SK-N-SH (cell line): ENCODE measurements at regions not wholly inside any gene's neighbourhood (a gene's known extent, or its start where the extent isn't known, plus 50 kb on each side); places are given as distances from the start of the nearest gene placed in this dataset.

Experiments
- CTCF ChIA-PET: fragments of 300-600, 350-600 bp; formaldehyde crosslinking; extraction: SDS; loops from one replicate; lab custom pipeline; 2021; lab: Yijun Ruan, JAX
- POLR2A ChIA-PET: fragments of 350-600 bp; sonication (Branson Sonifier 250); formaldehyde crosslinking; extraction: SDS; loops from one replicate; lab custom pipeline; 2020; ENCODE audit warnings: antibody characterized with exemption, inconsistent platforms; lab: Yijun Ruan, JAX
- DNase-seq: peaks from one replicate; pipeline ENCODE4 v3.0.0; 2012
- H2AFZ ChIP-seq: fragments of 200-600 bp; sonication (generic); 2 replicates; pipeline ENCODE4 v1.8.1; 2016; ENCODE audit warnings: antibody characterized with exemption, mild to moderate bottlenecking, low read depth
- H3F3A ChIP-seq: fragments of 200-600 bp; sonication (generic); replicated peaks from 2 replicates; pipeline ENCODE3; 2016; ENCODE audit warnings: antibody characterized with exemption, mild to moderate bottlenecking; ENCODE audit not compliant: insufficient read depth
- H3K27ac ChIP-seq, 2 experiments: fragments of 200-500 bp in 1 of 2; fragments of 200-600 bp in 1 of 2; sonication (Bioruptor generic) in 1 of 2; sonication (generic), shearing (Covaris generic) in 1 of 2; 2 replicates each; pipeline versions ENCODE4 v1.5.1 to v1.6.1; 2014 to 2016; ENCODE audit warnings: low read depth in 2 of 2, inconsistent platforms in 1 of 2, low read length in 1 of 2, mild to moderate bottlenecking in 1 of 2, mixed read lengths in 1 of 2
- H3K27me3 ChIP-seq: fragments of 200-600 bp; sonication (generic), shearing (Covaris generic); 2 replicates; pipeline ENCODE4 v1.6.1; 2016; ENCODE audit warnings: mixed run types; ENCODE audit not compliant: insufficient read depth
- H3K36me3 ChIP-seq, 2 experiments: fragments of 200-500 bp in 1 of 2; fragments of 200-600 bp in 1 of 2; sonication (Bioruptor generic) in 1 of 2; sonication (generic) in 1 of 2; replicated peaks in 1 of 2; 2 replicates each; pipeline versions ENCODE3 to v1.5.1; 2014 to 2016; ENCODE audit warnings: low read length in 1 of 2, mild to moderate bottlenecking in 1 of 2; ENCODE audit not compliant: insufficient read depth in 2 of 2, control insufficient read depth in 1 of 2
- H3K4me1 ChIP-seq, 2 experiments: fragments of 200-500 bp in 1 of 2; fragments of 200-600 bp in 1 of 2; sonication (Bioruptor generic) in 1 of 2; sonication (generic), shearing (Covaris generic) in 1 of 2; 2 replicates each; pipeline versions ENCODE4 v1.5.1 to v1.6.1; 2014 to 2016; ENCODE audit warnings: low read depth in 1 of 2, low read length in 1 of 2, mixed run types in 1 of 2; ENCODE audit not compliant: insufficient read depth in 2 of 2, control insufficient read depth in 1 of 2
- H3K4me2 ChIP-seq: fragments of 200-600 bp; sonication (generic), shearing (Covaris generic); 2 replicates; pipeline ENCODE4 v1.6.1; 2017; ENCODE audit warnings: mixed run types
- H3K4me3 ChIP-seq, 2 experiments: fragments of 200-500 bp in 1 of 2; fragments of 200-600 bp in 1 of 2; sonication (Bioruptor generic) in 1 of 2; sonication (generic), shearing (Covaris generic) in 1 of 2; 2 replicates each; pipeline versions ENCODE4 v1.5.1 to v1.8.1; 2014 to 2016; ENCODE audit warnings: low read depth in 2 of 2, inconsistent platforms in 1 of 2, low read length in 1 of 2, mild to moderate bottlenecking in 1 of 2, mixed read lengths in 1 of 2, moderate library complexity in 1 of 2
- H3K79me2 ChIP-seq: fragments of 200-600 bp; sonication (generic); 2 replicates; pipeline ENCODE4 v1.8.1; 2017; ENCODE audit warnings: mild to moderate bottlenecking; ENCODE audit not compliant: insufficient read depth
- H3K9ac ChIP-seq: fragments of 200-600 bp; sonication (generic); 2 replicates; pipeline ENCODE4 v1.6.1; 2017; ENCODE audit warnings: mixed run types
- H3K9me2 ChIP-seq: fragments of 200-600 bp; sonication (generic); 2 replicates; pipeline ENCODE4 v1.6.1; 2017; ENCODE audit warnings: mixed run types
- H3K9me3 ChIP-seq: fragments of 200-600 bp; sonication (generic); 2 replicates; pipeline ENCODE4 v1.6.1; 2017; ENCODE audit warnings: mixed run types, mild to moderate bottlenecking, moderate library complexity
- H4K20me1 ChIP-seq: fragments of 200-600 bp; sonication (generic); 2 replicates; pipeline ENCODE4 v1.6.1; 2017; ENCODE audit warnings: mild to moderate bottlenecking, mixed run types; ENCODE audit not compliant: insufficient read depth
- CHD2 ChIP-seq: fragments of 150-350 bp; IDR thresholded peaks from 2 replicates; pipeline ENCODE4 v1.6.1; 2018; ENCODE audit warnings: low read length; ENCODE audit not compliant: partially characterized antibody
- EP300 ChIP-seq, 2 experiments: IDR thresholded peaks; 2 replicates each; pipeline versions ENCODE4 v1.4.0 to v1.6.1; 2012; ENCODE audit warnings: borderline replicate concordance in 1 of 2, low read depth in 1 of 2, low read length in 1 of 2
- FOXJ3 ChIP-seq: sonication (generic); formaldehyde crosslinking; IDR thresholded peaks from 2 replicates; pipeline ENCODE4 v1.5.1; 2020; ENCODE audit warnings: mild to moderate bottlenecking, missing genetic modification reagents
- JUND ChIP-seq: IDR thresholded peaks from 2 replicates; pipeline ENCODE4 v1.4.0; 2012
- MAX ChIP-seq: IDR thresholded peaks from 2 replicates; pipeline ENCODE4 v1.4.0; 2012; ENCODE audit warnings: low read depth
- MEF2A ChIP-seq: IDR thresholded peaks from 2 replicates; pipeline ENCODE4 v1.4.0; 2012; ENCODE audit warnings: low read depth, borderline replicate concordance
- NFIC ChIP-seq: IDR thresholded peaks from 2 replicates; pipeline ENCODE4 v1.4.0; 2012; ENCODE audit warnings: borderline replicate concordance
- POLR2AphosphoS5 ChIP-seq: IDR thresholded peaks from 2 replicates; pipeline ENCODE4 v1.6.1; 2012; ENCODE audit warnings: low read depth, low read length
- RCOR1 ChIP-seq: fragments of 150-350 bp; IDR thresholded peaks from 2 replicates; pipeline ENCODE4 v1.6.1; 2017; ENCODE audit warnings: antibody characterized with exemption, low read length
- RFX5 ChIP-seq: IDR thresholded peaks from 2 replicates; pipeline ENCODE4 v1.6.1; 2012; ENCODE audit warnings: mild to moderate bottlenecking, improper control_type of control experiment, low read length
- RXRA ChIP-seq: IDR thresholded peaks from 2 replicates; pipeline ENCODE4 v1.4.0; 2012; ENCODE audit warnings: low read depth, mild to moderate bottlenecking, borderline replicate concordance
- SIN3A ChIP-seq: IDR thresholded peaks from 2 replicates; pipeline ENCODE4 v1.6.1; 2012; ENCODE audit warnings: low read depth, mild to moderate bottlenecking, low read length, moderate library complexity, borderline replicate concordance
- SMC3 ChIP-seq: IDR thresholded peaks from 2 replicates; pipeline ENCODE4 v1.6.1; 2012; ENCODE audit warnings: low read depth, low read length, improper control_type of control experiment
- TCF12 ChIP-seq: IDR thresholded peaks from 2 replicates; pipeline ENCODE4 v1.4.0; 2012
- TEAD4 ChIP-seq: IDR thresholded peaks from 2 replicates; pipeline ENCODE4 v1.4.0; 2012; ENCODE audit warnings: mild to moderate bottlenecking, borderline replicate concordance; ENCODE audit not compliant: insufficient read depth
- USF1 ChIP-seq: IDR thresholded peaks from 2 replicates; pipeline ENCODE4 v1.4.0; 2012; ENCODE audit warnings: low read depth, borderline replicate concordance
- USF2 ChIP-seq: fragments of 150-350 bp; IDR thresholded peaks from 2 replicates; pipeline ENCODE4 v1.6.1; 2017; ENCODE audit warnings: antibody characterized with exemption, low read length, low read depth, borderline replicate concordance
- ZBTB33 ChIP-seq: IDR thresholded peaks from 2 replicates; pipeline ENCODE4 v1.4.0; 2012; ENCODE audit warnings: low read depth, borderline replicate concordance
- WGBS: methylation state at CpG from one replicate; pipeline ENCODE4 v1.1.6; 2017; ENCODE audit warnings: low lambda C conversion rate; 5-methylcytosine and 5-hydroxymethylcytosine counted together
- TF ChIP-seq, protein P1 (sequence below): fragments of 200-600 bp; sonication (generic); IDR thresholded peaks from 2 replicates; pipeline ENCODE4 v1.6.1; 2017; ENCODE audit warnings: antibody characterized with exemption, mild to moderate bottlenecking, moderate library complexity
- TF ChIP-seq, protein P2 (sequence below): IDR thresholded peaks from 2 replicates; pipeline ENCODE4 v1.6.1; 2012; ENCODE audit warnings: mild to moderate bottlenecking, low read depth, low read length, moderate library complexity
- TF ChIP-seq, protein P3 (sequence below): fragments of 150-350 bp; IDR thresholded peaks from 2 replicates; pipeline ENCODE4 v1.6.1; 2016; ENCODE audit warnings: mild to moderate bottlenecking, low read depth, low read length

DNA sequence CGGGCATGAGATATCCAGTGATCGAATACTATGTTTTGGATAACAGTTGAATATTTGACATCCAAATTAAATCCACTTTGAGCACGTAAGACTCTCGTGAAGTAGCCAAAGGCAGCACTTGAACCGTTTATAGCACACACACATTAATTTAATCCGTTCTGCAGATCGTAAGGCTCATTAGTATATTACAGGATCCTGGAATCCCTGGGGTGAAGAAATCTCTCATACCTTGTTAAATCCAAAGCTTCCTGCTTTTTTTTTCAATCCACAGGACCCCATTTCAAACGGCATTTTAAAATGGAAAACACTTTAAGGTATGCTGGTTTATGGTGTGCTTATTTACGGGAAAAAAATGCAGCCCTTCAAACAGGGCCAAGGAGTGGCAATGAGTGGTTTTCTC, 158.4 kb upstream of the ADARB2 start (continued):
- TF ChIP-seq, protein P1, sequence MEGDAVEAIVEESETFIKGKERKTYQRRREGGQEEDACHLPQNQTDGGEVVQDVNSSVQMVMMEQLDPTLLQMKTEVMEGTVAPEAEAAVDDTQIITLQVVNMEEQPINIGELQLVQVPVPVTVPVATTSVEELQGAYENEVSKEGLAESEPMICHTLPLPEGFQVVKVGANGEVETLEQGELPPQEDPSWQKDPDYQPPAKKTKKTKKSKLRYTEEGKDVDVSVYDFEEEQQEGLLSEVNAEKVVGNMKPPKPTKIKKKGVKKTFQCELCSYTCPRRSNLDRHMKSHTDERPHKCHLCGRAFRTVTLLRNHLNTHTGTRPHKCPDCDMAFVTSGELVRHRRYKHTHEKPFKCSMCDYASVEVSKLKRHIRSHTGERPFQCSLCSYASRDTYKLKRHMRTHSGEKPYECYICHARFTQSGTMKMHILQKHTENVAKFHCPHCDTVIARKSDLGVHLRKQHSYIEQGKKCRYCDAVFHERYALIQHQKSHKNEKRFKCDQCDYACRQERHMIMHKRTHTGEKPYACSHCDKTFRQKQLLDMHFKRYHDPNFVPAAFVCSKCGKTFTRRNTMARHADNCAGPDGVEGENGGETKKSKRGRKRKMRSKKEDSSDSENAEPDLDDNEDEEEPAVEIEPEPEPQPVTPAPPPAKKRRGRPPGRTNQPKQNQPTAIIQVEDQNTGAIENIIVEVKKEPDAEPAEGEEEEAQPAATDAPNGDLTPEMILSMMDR: no peak
- no peak for TF ChIP-seq FOXJ3 (CRISPR knock-in tag)
- TF ChIP-seq RCOR1: no peak
- TF ChIP-seq MEF2A: no peak
- no peak for TF ChIP-seq RXRA
- no peak for TF ChIP-seq RFX5
- TF ChIP-seq ZBTB33: no peak
- no peak for TF ChIP-seq NFIC
- TF ChIP-seq USF2: no peak

- H2AFZ ChIP-seq: no peak overlapping the region
- ChIA-PET POLR2A (no interaction called here), CTCF (no interaction called here)
- no peaks in the 10 kb centered on the region for H3K36me3 ChIP-seq
- H3K9me2 ChIP-seq: no peaks in the 10 kb centered on the region
- no peaks in the 10 kb centered on the region for H3F3A ChIP-seq
- no peak overlapping the region for H3K4me2 ChIP-seq
- no peak overlapping the region; a peak in 1 of 4 replicates for H3K27ac ChIP-seq
- H4K20me1 ChIP-seq: no peaks in the 10 kb centered on the region
- WGBS: 62% methylated on average over 4 of the region's 4 CpGs
- DNase-seq: no peak
- H3K4me1 ChIP-seq: peaks cover 0 to 12% of the 10 kb centered on the region in 2 experiments; a peak in 2 of 4 replicates
- H3K9ac ChIP-seq: no peak overlapping the region
- H3K27me3 ChIP-seq: no peaks in the 10 kb centered on the region
- no peaks in the 10 kb centered on the region for H3K79me2 ChIP-seq
- no peaks in the 10 kb centered on the region for H3K9me3 ChIP-seq
- no peak overlapping the region for H3K4me3 ChIP-seq
- TF ChIP-seq SIN3A: no peak
- no peak for TF ChIP-seq CHD2
- no peak for TF ChIP-seq RFX5
- no peak for TF ChIP-seq JUND
- TF ChIP-seq, protein P2, sequence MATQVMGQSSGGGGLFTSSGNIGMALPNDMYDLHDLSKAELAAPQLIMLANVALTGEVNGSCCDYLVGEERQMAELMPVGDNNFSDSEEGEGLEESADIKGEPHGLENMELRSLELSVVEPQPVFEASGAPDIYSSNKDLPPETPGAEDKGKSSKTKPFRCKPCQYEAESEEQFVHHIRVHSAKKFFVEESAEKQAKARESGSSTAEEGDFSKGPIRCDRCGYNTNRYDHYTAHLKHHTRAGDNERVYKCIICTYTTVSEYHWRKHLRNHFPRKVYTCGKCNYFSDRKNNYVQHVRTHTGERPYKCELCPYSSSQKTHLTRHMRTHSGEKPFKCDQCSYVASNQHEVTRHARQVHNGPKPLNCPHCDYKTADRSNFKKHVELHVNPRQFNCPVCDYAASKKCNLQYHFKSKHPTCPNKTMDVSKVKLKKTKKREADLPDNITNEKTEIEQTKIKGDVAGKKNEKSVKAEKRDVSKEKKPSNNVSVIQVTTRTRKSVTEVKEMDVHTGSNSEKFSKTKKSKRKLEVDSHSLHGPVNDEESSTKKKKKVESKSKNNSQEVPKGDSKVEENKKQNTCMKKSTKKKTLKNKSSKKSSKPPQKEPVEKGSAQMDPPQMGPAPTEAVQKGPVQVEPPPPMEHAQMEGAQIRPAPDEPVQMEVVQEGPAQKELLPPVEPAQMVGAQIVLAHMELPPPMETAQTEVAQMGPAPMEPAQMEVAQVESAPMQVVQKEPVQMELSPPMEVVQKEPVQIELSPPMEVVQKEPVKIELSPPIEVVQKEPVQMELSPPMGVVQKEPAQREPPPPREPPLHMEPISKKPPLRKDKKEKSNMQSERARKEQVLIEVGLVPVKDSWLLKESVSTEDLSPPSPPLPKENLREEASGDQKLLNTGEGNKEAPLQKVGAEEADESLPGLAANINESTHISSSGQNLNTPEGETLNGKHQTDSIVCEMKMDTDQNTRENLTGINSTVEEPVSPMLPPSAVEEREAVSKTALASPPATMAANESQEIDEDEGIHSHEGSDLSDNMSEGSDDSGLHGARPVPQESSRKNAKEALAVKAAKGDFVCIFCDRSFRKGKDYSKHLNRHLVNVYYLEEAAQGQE: no peak
- no peak for TF ChIP-seq SMC3
- no peak for TF ChIP-seq TCF12
- no peak for TF ChIP-seq POLR2AphosphoS5
- TF ChIP-seq EP300 (IDR thresholded peaks at IDR 0.05; ENCODE audit: borderline replicate concordance in 1 of 2, low read depth in 1 of 2, low read length in 1 of 2): no peak
- no peak for TF ChIP-seq USF2
- no peak for TF ChIP-seq TEAD4
- no peak for TF ChIP-seq USF1
- TF ChIP-seq, protein P3, sequence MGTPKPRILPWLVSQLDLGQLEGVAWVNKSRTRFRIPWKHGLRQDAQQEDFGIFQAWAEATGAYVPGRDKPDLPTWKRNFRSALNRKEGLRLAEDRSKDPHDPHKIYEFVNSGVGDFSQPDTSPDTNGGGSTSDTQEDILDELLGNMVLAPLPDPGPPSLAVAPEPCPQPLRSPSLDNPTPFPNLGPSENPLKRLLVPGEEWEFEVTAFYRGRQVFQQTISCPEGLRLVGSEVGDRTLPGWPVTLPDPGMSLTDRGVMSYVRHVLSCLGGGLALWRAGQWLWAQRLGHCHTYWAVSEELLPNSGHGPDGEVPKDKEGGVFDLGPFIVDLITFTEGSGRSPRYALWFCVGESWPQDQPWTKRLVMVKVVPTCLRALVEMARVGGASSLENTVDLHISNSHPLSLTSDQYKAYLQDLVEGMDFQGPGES: no peak
- no peak for TF ChIP-seq MAX
These were observed 157.6 kb upstream of the ADARB2 start for GRCh38 chr10:1894912-1895311.
